ENCODE measurements at regions not wholly inside any gene's neighbourhood (a gene's known extent, or its start where the extent isn't known, plus 50 kb on each side); places are given as distances from the start of the nearest gene placed in this dataset.

DNA sequence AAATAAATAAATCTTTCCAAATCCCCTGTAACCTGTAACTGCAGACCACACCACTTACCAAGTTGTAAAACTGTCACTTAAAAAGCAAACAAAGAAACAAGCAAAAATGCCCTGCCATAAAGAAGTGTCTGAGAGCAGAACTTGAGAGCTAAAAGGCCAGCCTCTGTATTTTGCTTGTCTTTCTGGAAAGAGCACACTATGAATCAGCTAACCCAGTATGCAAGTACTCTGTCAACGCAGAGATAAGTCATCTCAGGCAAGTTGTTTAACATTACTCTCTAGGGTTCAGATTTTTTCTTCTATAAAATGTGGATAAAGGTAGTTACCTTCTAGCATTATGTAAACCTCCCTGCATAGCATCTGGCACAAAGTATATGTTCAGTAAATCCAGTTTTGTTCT is 134.8 kb downstream of the HS3ST1 start (continued):
- TF ChIP-seq ZNF18 (tag by site-specific recombination; IDR thresholded peaks at IDR 0.05), result no peak
- TF ChIP-seq ZNF747 (tag by site-specific recombination; IDR thresholded peaks at IDR 0.05), result no peak
- TF ChIP-seq ZNF501 (tag by site-specific recombination; IDR thresholded peaks at IDR 0.05), result no peak
- no peak for TF ChIP-seq BCL11B (tag by site-specific recombination; IDR thresholded peaks at IDR 0.05; ENCODE audit: low read depth)
- TF ChIP-seq SP7 (tag by site-specific recombination; IDR thresholded peaks at IDR 0.05), result no peak
- TF ChIP-seq, protein P1, sequence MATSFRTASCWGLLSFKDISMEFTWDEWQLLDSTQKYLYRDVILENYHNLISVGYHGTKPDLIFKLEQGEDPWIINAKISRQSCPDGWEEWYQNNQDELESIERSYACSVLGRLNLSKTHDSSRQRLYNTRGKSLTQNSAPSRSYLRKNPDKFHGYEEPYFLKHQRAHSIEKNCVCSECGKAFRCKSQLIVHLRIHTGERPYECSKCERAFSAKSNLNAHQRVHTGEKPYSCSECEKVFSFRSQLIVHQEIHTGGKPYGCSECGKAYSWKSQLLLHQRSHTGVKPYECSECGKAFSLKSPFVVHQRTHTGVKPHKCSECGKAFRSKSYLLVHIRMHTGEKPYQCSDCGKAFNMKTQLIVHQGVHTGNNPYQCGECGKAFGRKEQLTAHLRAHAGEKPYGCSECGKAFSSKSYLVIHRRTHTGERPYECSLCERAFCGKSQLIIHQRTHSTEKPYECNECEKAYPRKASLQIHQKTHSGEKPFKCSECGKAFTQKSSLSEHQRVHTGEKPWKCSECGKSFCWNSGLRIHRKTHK (tag by site-specific recombination; IDR thresholded peaks at IDR 0.05), result no peak
- TF ChIP-seq REST (tag by site-specific recombination; IDR thresholded peaks at IDR 0.05), result no peak
- TF ChIP-seq ZNF560 (tag by site-specific recombination; IDR thresholded peaks at IDR 0.05; ENCODE audit: borderline replicate concordance), result no peak
- no peak for TF ChIP-seq ZBTB20 (tag by site-specific recombination; IDR thresholded peaks at IDR 0.05)

DNA sequence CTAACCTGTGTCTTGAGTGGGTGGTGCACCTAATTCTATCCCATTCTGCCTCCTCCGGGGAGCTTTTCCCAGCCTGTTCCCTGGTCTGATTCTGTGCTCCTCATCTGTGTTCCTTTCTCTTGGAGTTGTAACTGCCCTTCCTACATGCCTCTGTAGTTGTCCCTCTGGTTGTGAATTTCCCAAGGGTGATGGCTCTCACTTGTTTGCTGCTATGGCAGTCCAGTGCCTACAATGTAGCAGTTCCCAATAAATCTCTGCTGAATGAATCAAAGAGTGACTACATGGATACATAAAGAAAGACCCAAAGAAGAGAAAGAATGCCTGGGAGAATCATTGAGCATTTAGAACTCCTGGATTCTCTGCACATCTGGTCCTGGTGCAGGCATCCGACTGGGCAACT is 141.6 kb downstream of the HS3ST1 start:
- no peak overlapping the region for H3K4me3 ChIP-seq (ENCODE audit: low read depth, low read length)
- no peaks in the 10 kb centered on the region for H3K9me3 ChIP-seq (ENCODE audit: control insufficient read depth, insufficient read depth, low read depth, low read length)
- no peak overlapping the region for H3K27ac ChIP-seq (ENCODE audit: extremely low read depth, low read depth, low read length)
- CTCF ChIA-PET, result no interaction called here
- POLR2A ChIA-PET, result no interaction called here
- H3K36me3 ChIP-seq (ENCODE audit: control insufficient read depth in 2 of 2, insufficient read depth in 1 of 2, low read length in 2 of 2), result no peaks in the 10 kb centered on the region
- H3K4me1 ChIP-seq (ENCODE audit: control insufficient read depth, insufficient read depth, low read length), result no peaks in the 10 kb centered on the region
- TF ChIP-seq EGR2 (tag by site-specific recombination; IDR thresholded peaks at IDR 0.05; ENCODE audit: low read depth), result no peak
- no peak for TF ChIP-seq PRDM6 (tag by site-specific recombination; IDR thresholded peaks at IDR 0.05)
- TF ChIP-seq BCL6B (tag by site-specific recombination; IDR thresholded peaks at IDR 0.05), result no peak
- no peak for TF ChIP-seq KLF9 (tag by site-specific recombination; IDR thresholded peaks at IDR 0.05; ENCODE audit: low read depth)
- TF ChIP-seq ZNF768 (tag by site-specific recombination; IDR thresholded peaks at IDR 0.05), result no peak
- TF ChIP-seq ZBTB7A (tag by site-specific recombination; IDR thresholded peaks at IDR 0.05; ENCODE audit: low read depth), result no peak
- TF ChIP-seq ATF2 (tag by site-specific recombination; IDR thresholded peaks at IDR 0.05; ENCODE audit: low read depth), result no peak
- no peak for TF ChIP-seq ZBTB11 (tag by site-specific recombination; conservative IDR thresholded peaks at IDR 0.05; ENCODE audit: low read depth)
- TF ChIP-seq, protein P2, sequence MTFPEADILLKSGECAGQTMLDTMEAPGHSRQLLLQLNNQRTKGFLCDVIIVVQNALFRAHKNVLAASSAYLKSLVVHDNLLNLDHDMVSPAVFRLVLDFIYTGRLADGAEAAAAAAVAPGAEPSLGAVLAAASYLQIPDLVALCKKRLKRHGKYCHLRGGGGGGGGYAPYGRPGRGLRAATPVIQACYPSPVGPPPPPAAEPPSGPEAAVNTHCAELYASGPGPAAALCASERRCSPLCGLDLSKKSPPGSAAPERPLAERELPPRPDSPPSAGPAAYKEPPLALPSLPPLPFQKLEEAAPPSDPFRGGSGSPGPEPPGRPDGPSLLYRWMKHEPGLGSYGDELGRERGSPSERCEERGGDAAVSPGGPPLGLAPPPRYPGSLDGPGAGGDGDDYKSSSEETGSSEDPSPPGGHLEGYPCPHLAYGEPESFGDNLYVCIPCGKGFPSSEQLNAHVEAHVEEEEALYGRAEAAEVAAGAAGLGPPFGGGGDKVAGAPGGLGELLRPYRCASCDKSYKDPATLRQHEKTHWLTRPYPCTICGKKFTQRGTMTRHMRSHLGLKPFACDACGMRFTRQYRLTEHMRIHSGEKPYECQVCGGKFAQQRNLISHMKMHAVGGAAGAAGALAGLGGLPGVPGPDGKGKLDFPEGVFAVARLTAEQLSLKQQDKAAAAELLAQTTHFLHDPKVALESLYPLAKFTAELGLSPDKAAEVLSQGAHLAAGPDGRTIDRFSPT (tag by site-specific recombination; IDR thresholded peaks at IDR 0.05), result no peak
- no peak for TF ChIP-seq ZNF560 (tag by site-specific recombination; IDR thresholded peaks at IDR 0.05; ENCODE audit: borderline replicate concordance)
- TF ChIP-seq ZNF266 (tag by site-specific recombination; IDR thresholded peaks at IDR 0.05; ENCODE audit: low read depth), result no peak
